ENCODE measurements at regions not wholly inside any gene's neighbourhood (a gene's known extent, or its start where the extent isn't known, plus 50 kb on each side); places are given as distances from the start of the nearest gene placed in this dataset.

DNA sequence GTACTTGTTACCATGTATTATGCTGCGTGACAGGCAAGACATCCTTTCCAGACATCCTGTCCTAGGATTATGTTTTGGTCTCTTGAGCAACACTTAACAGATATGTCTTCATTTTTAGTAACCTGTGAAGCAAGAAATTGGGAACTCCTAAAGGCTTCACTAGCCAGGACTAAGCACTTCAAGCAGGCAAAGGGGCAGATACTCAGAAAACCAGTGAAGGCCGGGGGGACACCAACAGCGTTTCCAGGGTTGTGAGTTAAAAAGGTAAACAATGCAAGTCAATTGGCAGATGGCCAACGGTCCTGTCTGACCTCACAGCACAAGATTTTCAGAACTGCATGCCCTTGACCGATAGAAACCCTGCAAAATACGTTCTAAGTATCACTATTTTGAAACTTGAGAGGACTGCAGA is 77.6 kb upstream of the SFMBT2 start:
- TF ChIP-seq CTCF (IDR thresholded peaks at IDR 0.05) (no peak), POLR2A (IDR thresholded peaks at IDR 0.05) (no peak)
